Islet precursor cell (in vitro differentiated cells): ENCODE measurements at regions not wholly inside any gene's neighbourhood (a gene's known extent, or its start where the extent isn't known, plus 50 kb on each side); places are given as distances from the start of the nearest gene placed in this dataset.

Source experiments
- DNase-seq: peaks from one replicate; pipeline ENCODE4 v3.0.0-alpha.2; 2018

- no peak for DNase-seq
These were observed 185.9 kb upstream of the ATP1B1 start for GRCh38 chr1:168920456-168921094.

- DNase-seq: no peak
These were observed 184.9 kb upstream of the ATP1B1 start for GRCh38 chr1:168921629-168922028.

GRCh38 chr1:168923521-168924136 lies 182.9 kb upstream of the ATP1B1 start:
- DNase-seq: no peak

GRCh38 chr1:168924976-168925375 lies 181.5 kb upstream of the ATP1B1 start:
- no peak for DNase-seq

- DNase-seq: no peak
These were observed 180.3 kb upstream of the ATP1B1 start for GRCh38 chr1:168926236-168926635.

GRCh38 chr1:168932539-168932938 lies 174.0 kb upstream of the ATP1B1 start:
- DNase-seq: no peak

- no peak for DNase-seq
These were observed 173.2 kb upstream of the ATP1B1 start for GRCh38 chr1:168933141-168933805.

GRCh38 chr1:168939110-168939946 lies 167.2 kb upstream of the ATP1B1 start:
- DNase-seq: no peak

GRCh38 chr1:168939947-168940223 lies 166.6 kb upstream of the ATP1B1 start:
- no peak for DNase-seq

GRCh38 chr1:168941640-168942039 lies 164.8 kb upstream of the ATP1B1 start:
- DNase-seq: no peak

- no peak for DNase-seq
These were observed 164.3 kb upstream of the ATP1B1 start for GRCh38 chr1:168942165-168942564.

- no peak for DNase-seq
These were observed 160.6 kb upstream of the ATP1B1 start for GRCh38 chr1:168945870-168946269.

GRCh38 chr1:168947041-168947440 lies 159.4 kb upstream of the ATP1B1 start:
- no peak for DNase-seq

GRCh38 chr1:168949672-168950071 lies 156.8 kb upstream of the ATP1B1 start:
- DNase-seq: no peak

GRCh38 chr1:168957818-168958217 lies 148.7 kb upstream of the ATP1B1 start:
- DNase-seq: no peak

GRCh38 chr1:168958562-168959289 lies 147.8 kb upstream of the ATP1B1 start:
- DNase-seq: no peak

GRCh38 chr1:168959382-168959781 lies 147.1 kb upstream of the ATP1B1 start:
- no peak for DNase-seq

GRCh38 chr1:168960114-168960513 lies 146.4 kb upstream of the ATP1B1 start:
- DNase-seq: no peak

GRCh38 chr1:168960595-168960994 lies 145.9 kb upstream of the ATP1B1 start:
- DNase-seq: no peak

GRCh38 chr1:168963601-168964000 lies 142.9 kb upstream of the ATP1B1 start:
- no peak for DNase-seq

GRCh38 chr1:168964478-168964877 lies 142.0 kb upstream of the ATP1B1 start:
- DNase-seq: no peak

GRCh38 chr1:168966217-168966616 lies 140.3 kb upstream of the ATP1B1 start:
- DNase-seq: no peak

- no peak for DNase-seq
These were observed 139.9 kb upstream of the ATP1B1 start for GRCh38 chr1:168966636-168967035.
